GM12864 (cell line): ENCODE measurements at regions not wholly inside any gene's neighbourhood (a gene's known extent, or its start where the extent isn't known, plus 50 kb on each side); places are given as distances from the start of the nearest gene placed in this dataset.
A peak's percentile ranks its signal among the peaks of the same experiment; 100 is the strongest.
"Not testable (repeated sequence)": the region's sequence is repeated elsewhere in the genome, so short reads cannot be mapped to it uniquely, and the experiment has no call there.

Source experiments
- DNase-seq: peaks from one replicate; pipeline ENCODE4 v3.0.0-alpha.2; 2011; ENCODE audit warnings: low read depth
- H3K4me3 ChIP-seq: 2 replicates; pipeline ENCODE4 v1.5.1; 2011; ENCODE audit warnings: mild to moderate bottlenecking, low read depth, low read length, control low read depth
- TF ChIP-seq, protein P1 (sequence below): IDR thresholded peaks from 2 replicates; pipeline ENCODE4 v1.5.1; 2011; ENCODE audit warnings: low read depth, mild to moderate bottlenecking, moderate library complexity, low read length, control low read depth, inconsistent platforms; ENCODE audit errors: missing control alignments

DNA sequence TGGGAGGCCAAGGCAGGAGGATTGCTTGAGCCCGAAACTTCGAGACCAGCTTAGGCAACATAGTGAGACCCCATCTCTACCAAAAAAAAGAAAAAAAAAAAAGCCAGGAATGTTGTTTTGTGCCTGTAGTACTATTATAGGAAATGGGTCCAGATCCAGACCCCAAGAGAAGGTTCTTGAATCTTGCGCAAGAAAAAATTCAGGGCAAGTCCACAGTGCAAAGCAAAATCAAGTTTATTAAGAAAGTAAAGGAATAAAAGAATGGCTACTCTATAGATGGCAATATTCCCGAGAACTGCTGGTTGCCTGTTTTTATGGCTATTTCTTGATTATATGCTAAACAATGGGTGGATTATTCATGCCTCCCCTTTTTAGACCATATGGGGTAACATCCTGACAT is 51.2 kb upstream of the RDX start:
- no peak for DNase-seq
- TF ChIP-seq, protein P1, sequence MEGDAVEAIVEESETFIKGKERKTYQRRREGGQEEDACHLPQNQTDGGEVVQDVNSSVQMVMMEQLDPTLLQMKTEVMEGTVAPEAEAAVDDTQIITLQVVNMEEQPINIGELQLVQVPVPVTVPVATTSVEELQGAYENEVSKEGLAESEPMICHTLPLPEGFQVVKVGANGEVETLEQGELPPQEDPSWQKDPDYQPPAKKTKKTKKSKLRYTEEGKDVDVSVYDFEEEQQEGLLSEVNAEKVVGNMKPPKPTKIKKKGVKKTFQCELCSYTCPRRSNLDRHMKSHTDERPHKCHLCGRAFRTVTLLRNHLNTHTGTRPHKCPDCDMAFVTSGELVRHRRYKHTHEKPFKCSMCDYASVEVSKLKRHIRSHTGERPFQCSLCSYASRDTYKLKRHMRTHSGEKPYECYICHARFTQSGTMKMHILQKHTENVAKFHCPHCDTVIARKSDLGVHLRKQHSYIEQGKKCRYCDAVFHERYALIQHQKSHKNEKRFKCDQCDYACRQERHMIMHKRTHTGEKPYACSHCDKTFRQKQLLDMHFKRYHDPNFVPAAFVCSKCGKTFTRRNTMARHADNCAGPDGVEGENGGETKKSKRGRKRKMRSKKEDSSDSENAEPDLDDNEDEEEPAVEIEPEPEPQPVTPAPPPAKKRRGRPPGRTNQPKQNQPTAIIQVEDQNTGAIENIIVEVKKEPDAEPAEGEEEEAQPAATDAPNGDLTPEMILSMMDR = no peak
- no peak overlapping the region for H3K4me3 ChIP-seq

DNA sequence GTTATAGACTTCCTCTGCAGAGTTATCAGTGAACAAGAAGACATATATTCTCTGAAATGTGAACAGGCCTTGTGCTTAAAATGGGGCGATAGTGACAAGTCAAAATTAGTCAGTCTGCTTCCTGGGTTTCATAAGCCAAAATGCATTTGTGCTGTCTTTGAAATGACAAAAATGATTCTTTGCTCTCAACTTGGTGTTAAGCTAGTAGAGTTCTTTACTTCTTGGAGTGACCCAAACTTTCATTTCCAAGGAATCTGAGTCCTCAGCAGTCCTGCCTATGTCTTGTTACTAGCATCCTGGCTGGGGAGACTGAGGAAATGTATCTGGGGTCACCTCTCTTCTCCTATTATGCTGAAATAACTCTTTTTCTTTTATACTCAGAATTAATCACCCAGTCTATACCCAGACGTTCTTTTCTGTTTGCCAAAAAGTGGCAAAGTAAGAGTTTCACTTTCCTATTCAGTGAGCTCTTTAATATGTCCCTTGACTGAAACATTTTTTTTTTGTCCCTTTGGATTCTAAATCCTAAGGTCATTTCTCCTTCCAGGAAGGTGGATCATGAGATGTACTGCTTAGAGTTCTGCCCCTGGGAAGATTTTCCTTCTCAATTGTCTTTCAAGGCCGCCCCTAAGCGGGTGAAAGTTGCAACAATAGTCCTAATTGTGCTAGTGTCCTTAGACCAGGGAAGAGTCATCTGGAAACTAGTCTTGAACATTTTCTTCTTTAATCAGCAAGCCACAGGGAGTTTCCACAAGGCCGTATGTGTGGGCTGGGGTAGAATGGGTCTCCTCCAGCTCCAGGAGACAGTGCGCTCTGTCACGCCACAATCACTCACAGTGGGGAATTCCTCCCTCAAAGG is 53.0 kb upstream of the RDX start:
- TF ChIP-seq, protein P1 = no peak
- DNase-seq = peak; percentile 73
- no peak overlapping the region; the same call in 1 of the 2 replicates for H3K4me3 ChIP-seq

DNA sequence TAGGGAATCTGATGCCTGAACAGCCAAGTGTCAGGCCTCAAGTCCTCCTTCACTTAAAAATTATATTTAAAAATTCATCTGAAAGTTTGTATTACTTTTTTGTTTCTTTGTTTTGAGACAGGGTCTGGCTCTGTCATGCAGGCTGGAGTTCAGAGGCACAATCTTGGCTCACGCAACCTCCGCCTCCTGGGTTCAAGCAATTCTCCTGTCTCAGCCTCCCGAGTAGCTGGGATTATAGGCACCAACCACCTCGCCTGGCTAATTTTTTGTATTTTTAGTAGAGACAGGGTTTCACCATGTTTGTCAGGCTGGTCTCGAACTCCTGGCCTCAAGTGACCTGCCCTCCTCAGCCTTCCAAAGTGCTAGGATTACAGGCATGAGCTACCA is 53.6 kb upstream of the RDX start:
- not testable (repeated sequence) for H3K4me3 ChIP-seq, DNase-seq

DNA sequence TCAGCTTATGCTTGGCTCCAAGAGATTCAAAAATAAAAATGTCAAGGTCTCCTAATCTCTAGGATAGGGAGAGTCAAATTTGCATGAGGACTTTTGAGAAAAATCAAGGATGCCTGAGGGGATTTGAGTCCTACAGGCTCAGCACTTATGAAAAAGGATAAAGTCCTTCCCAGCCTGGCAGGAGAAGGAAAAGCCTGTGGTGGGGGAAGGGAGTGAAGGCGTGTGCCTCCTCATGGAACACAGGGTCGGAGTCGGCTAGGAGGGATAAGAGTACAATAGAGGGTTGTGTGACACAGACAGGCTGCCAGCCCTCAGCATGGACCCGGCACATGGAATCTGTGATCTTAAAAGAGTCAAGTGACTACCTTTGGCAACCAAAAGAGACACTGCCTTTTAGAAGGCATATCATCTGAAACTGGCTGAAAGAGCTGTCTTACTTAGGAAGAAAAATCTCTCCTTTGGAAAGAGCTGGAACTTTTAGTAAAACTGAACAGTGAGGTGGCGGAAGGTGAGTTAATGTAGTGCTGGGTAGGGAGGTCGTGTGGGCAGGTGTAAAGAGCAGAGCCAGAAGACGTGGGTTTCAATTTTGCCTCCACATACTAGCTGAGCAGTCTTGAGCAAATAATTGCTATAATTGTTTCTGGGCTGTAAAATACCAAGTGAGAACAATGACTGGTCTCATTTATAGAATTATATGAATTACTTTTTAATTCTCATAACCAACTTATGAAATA is 58.8 kb upstream of the RDX start:
- H3K4me3 ChIP-seq = no peak overlapping the region
- TF ChIP-seq, protein P1 = no peak
- no peak for DNase-seq

DNA sequence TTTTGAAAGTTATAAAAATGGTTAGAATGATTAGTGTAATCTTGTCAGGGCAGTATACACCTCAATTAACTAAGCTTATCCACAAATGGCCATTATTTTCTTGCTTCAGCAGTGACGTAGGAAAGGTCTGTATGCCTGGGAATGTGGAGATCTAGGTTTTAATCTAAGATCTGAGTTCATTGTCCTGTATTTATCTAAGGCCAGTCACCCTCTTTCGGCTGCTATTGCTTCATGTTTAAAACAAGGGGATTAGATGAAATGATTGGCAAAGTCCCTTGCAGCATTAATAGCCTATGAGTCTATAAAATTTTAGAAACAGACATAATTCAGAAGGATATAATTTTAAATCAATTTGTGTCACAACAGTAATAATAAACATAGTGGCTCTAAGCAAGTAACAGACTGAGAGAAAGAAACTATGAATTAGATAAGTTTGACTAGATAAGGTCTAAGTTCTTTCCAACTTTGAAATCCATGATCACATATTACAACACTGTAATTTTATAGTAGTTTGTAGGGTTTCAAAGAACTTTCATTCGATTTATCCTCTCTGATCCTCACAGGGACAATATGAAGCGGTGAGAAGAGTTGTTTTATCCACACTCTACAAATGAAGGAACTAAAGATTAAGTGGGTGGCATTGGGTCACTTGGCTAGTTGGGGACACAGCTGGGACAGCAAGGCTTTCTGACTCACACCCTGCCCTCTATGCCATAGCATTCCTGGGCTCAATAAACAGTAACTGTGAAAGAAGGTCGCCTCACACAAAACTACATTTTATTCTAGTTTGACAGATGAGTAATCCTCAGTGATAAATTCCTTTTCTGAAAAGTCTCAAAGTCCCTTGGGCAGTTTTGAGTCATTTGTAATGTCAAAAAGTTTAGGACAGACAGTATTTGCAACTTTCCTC is 60.6 kb upstream of the RDX start:
- no peak overlapping the region for H3K4me3 ChIP-seq
- TF ChIP-seq, protein P1 = no peak
- no peak for DNase-seq

DNA sequence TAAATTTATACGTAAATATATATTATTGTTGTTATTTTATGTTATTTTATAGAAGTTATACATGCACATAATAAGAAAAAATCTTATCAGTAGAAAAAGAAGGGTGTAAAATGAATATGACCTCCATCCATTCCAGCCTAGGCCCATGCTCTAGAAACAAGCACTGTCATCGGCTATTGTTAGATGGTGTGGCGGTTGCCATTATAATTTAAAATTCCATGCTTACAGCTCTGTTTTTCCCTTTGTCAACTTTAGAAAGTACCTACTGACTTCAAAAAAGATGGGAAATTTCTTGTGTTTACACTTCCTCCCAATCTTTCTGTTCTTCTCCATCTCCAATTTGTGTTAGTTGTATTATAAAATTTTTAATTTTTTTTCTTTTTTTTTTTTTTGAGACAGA is 61.9 kb upstream of the RDX start:
- DNase-seq = no peak
- TF ChIP-seq, protein P1 = no peak
- no peak overlapping the region for H3K4me3 ChIP-seq

DNA sequence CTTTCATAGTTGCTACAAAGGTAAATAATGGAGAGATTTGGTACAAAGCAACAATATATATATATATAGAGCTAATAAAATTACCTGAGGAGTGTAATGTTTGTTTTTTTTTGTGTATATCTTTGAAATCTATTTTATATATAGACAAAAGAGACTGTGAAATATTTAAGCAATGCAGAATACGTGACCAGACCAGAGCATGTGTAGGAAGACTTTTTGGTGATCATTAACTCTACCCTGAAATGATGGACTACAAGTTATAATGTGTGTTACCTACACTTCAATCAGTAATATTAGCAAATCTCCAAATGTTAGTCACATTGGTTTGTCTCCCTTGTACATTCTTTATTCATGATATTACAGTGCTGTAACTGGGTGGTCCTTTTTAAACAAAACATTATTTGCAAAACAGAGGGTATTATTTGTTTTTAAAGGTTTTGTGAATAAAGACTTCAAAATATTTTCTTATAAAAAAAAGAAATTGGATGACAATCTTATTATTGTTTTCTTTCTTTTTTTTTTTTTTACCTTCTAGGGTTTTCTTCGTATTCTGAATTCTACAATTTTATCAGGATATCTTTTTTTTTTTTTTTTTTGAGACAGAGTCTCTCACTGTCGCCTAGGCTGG is 64.5 kb upstream of the RDX start:
- H3K4me3 ChIP-seq, DNase-seq: not testable (repeated sequence)
